ENCODE measurements at regions not wholly inside any gene's neighbourhood (a gene's known extent, or its start where the extent isn't known, plus 50 kb on each side); places are given as distances from the start of the nearest gene placed in this dataset.

DNA sequence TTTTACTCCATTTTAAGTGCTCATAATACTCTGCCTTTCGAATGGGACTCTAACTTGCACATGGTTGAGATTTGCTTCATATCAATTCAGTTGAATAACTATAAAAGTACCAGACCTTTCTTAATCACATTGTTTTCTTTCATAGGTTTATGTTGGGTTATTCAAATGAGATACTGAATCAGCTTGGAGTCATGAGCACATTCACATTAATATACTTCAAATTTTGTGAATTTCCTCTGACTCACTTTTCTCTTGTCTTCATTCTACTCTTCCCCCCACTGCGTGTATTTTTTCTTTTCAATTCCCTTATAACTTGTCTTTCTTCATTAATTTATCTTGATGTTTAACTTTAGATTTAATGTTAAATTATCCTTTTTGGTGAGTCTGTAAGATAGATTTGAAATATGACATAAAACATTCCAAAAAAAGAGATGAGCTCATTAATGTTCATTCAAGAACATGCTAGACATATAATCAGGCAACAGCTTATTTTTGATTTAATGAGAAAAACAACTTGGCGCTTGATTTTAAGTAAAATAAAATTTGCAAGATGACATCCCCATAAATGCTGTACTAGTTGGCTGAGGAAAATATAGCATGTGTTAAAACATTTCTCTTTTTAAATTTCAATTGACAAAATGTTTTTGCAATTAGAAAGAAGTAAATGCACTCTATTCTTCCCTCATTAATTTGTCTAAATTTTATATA, 736.0 kb downstream of the CD109 start:
- TF ChIP-seq POLR2A (IDR thresholded peaks at IDR 0.05) (no peak), POLR2AphosphoS5 (IDR thresholded peaks at IDR 0.05) (no peak), EP300 (IDR thresholded peaks at IDR 0.05) (no peak)
- TF ChIP-seq, protein P1, sequence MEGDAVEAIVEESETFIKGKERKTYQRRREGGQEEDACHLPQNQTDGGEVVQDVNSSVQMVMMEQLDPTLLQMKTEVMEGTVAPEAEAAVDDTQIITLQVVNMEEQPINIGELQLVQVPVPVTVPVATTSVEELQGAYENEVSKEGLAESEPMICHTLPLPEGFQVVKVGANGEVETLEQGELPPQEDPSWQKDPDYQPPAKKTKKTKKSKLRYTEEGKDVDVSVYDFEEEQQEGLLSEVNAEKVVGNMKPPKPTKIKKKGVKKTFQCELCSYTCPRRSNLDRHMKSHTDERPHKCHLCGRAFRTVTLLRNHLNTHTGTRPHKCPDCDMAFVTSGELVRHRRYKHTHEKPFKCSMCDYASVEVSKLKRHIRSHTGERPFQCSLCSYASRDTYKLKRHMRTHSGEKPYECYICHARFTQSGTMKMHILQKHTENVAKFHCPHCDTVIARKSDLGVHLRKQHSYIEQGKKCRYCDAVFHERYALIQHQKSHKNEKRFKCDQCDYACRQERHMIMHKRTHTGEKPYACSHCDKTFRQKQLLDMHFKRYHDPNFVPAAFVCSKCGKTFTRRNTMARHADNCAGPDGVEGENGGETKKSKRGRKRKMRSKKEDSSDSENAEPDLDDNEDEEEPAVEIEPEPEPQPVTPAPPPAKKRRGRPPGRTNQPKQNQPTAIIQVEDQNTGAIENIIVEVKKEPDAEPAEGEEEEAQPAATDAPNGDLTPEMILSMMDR (IDR thresholded peaks at IDR 0.05), result no peak

All from stomach (tissue), 4 donors.